HG02938 (cell line): ENCODE measurements at regions not wholly inside any gene's neighbourhood (a gene's known extent, or its start where the extent isn't known, plus 50 kb on each side); places are given as distances from the start of the nearest gene placed in this dataset.
"Not testable (repeated sequence)": the region's sequence is repeated elsewhere in the genome, so short reads cannot be mapped to it uniquely, and the experiment has no call there.

Source experiments
- ATAC-seq: cut with Tn5 transposase; IDR thresholded peaks from one replicate; pipeline ENCODE4 v1.9.1; 2021; ENCODE audit warnings: mild to moderate bottlenecking, moderate library complexity; ENCODE audit not compliant: unreplicated experiment

GRCh38 chr4:107392380-107392779, 327.7 kb downstream of the PAPSS1 start:
- ATAC-seq: no peak

- ATAC-seq: no peak
These were observed 328.4 kb downstream of the PAPSS1 start for GRCh38 chr4:107391630-107392028.

- ATAC-seq: no peak
These were observed 328.9 kb downstream of the PAPSS1 start for GRCh38 chr4:107391009-107391629.

- no peak for ATAC-seq
These were observed 330.1 kb downstream of the PAPSS1 start for GRCh38 chr4:107389965-107390364.

GRCh38 chr4:107388736-107389274, 331.2 kb downstream of the PAPSS1 start:
- peak; percentile 57 for ATAC-seq

- no peak for ATAC-seq
These were observed 339.1 kb downstream of the PAPSS1 start for GRCh38 chr4:107380836-107381438.

- ATAC-seq: no peak
These were observed 339.8 kb downstream of the PAPSS1 start for GRCh38 chr4:107380190-107380589.

GRCh38 chr4:107379054-107379869, 340.8 kb downstream of the PAPSS1 start:
- no peak for ATAC-seq

GRCh38 chr4:107376293-107376692, 340.2 kb upstream of the DKK2 start:
- ATAC-seq: no peak

GRCh38 chr4:107366900-107367299, 330.8 kb upstream of the DKK2 start:
- no peak for ATAC-seq

GRCh38 chr4:107366016-107366735, 330.1 kb upstream of the DKK2 start:
- no peak for ATAC-seq

GRCh38 chr4:107363125-107363524, 327.0 kb upstream of the DKK2 start:
- no peak for ATAC-seq

GRCh38 chr4:107359208-107359607, 323.1 kb upstream of the DKK2 start:
- no peak for ATAC-seq

- ATAC-seq: not testable (repeated sequence)
These were observed 318.2 kb upstream of the DKK2 start for GRCh38 chr4:107354304-107354703.

- ATAC-seq: no peak
These were observed 315.1 kb upstream of the DKK2 start for GRCh38 chr4:107351196-107351595.

GRCh38 chr4:107349732-107350131, 313.6 kb upstream of the DKK2 start:
- ATAC-seq: no peak

GRCh38 chr4:107349266-107349665, 313.2 kb upstream of the DKK2 start:
- no peak for ATAC-seq

GRCh38 chr4:107348188-107349050, 312.3 kb upstream of the DKK2 start:
- no peak for ATAC-seq

GRCh38 chr4:107333518-107333917, 297.4 kb upstream of the DKK2 start:
- no peak for ATAC-seq

- not testable (repeated sequence) for ATAC-seq
These were observed 296.5 kb upstream of the DKK2 start for GRCh38 chr4:107332656-107333055.
